ENCODE measurements at regions not wholly inside any gene's neighbourhood (a gene's known extent, or its start where the extent isn't known, plus 50 kb on each side); places are given as distances from the start of the nearest gene placed in this dataset.

GRCh38 chr5:86861512-86861911 lies 243.8 kb downstream of the COX7C start:
- in situ Hi-C loops (cut with MboI; ENCODE audit: low sequenced_read_pairs) = no loop called here
- Histone ChIP-seq H2AK5ac (ENCODE audit: low read depth, low read length) (no peak overlapping the region), H4K5ac (ENCODE audit: low read depth, low read length) (no peak overlapping the region), H3K9me3 (ENCODE audit: control insufficient read depth, insufficient read depth, low read length) (no peaks in the 10 kb centered on the region), H3K14ac (replicated peaks; ENCODE audit: low read depth, low read length) (no peak overlapping the region), H3K27ac (ENCODE audit: insufficient read depth, low read length) (no peak overlapping the region), H2AK9ac (replicated peaks; ENCODE audit: low read depth, low read length, poor library complexity) (no peak overlapping the region), H3K18ac (ENCODE audit: low read depth, low read length) (no peak overlapping the region), H3K27me3 (ENCODE audit: control insufficient read depth, insufficient read depth, low read length) (no peaks in the 10 kb centered on the region), H3K9ac (ENCODE audit: low read depth, low read length) (no peak overlapping the region), H3K4me3 (ENCODE audit: insufficient read depth, low read depth, low read length) (no peak overlapping the region), H3K79me1 (ENCODE audit: low read depth in 1 of 2, low read length in 2 of 2) (no peaks in the 10 kb centered on the region), H3K4me2 (ENCODE audit: low read depth, low read length) (no peak overlapping the region), H3K23ac (ENCODE audit: low read depth, low read length) (no peak overlapping the region), H3K56ac (ENCODE audit: extremely low read depth, insufficient read depth, low read length) (no peak overlapping the region), H3K9me1 (ENCODE audit: insufficient read depth, low read length) (no peaks in the 10 kb centered on the region), H4K8ac (ENCODE audit: low read depth in 2 of 2, low read length in 2 of 2) (no peak overlapping the region), H4K20me1 (ENCODE audit: insufficient read depth, low read length) (no peaks in the 10 kb centered on the region), H2BK120ac (ENCODE audit: low read depth, low read length) (no peak overlapping the region), H2BK15ac (ENCODE audit: low read depth, low read length) (no peak overlapping the region), H2BK20ac (ENCODE audit: low read depth, low read length) (no peak overlapping the region), H3K36me3 (ENCODE audit: control insufficient read depth, insufficient read depth, low read length) (no peaks in the 10 kb centered on the region), H2BK5ac (ENCODE audit: low read depth, low read length, poor library complexity, severe bottlenecking) (no peak overlapping the region), H2AFZ (replicated peaks; ENCODE audit: low read length, poor library complexity) (no peak overlapping the region), H3K4ac (ENCODE audit: low read depth, low read length) (no peak overlapping the region), H3K4me1 (ENCODE audit: control insufficient read depth, insufficient read depth, low read length) (no peaks in the 10 kb centered on the region), H4K91ac (ENCODE audit: insufficient read depth, low read depth, low read length) (no peak overlapping the region)
- DNase-seq (no peak), ATAC-seq (ENCODE audit: low read depth) (no peak)
- CTCF ChIA-PET = no interaction called here
- no CpG with 5 or more reads among the region's 2 CpGs for WGBS, 2 experiments (ENCODE audit: extremely low coverage in 2 of 2, insufficient read length in 1 of 2)
- POLR2A ChIA-PET (ENCODE audit: unreplicated experiment) = no interaction called here
- dilution Hi-C loops (cut with HindIII; ENCODE audit: low sequenced_read_pairs, unreplicated experiment) = no loop called here
- no TSS peak for BruUV-seq (replicated peaks)
- TF ChIP-seq CTCF (conservative IDR thresholded peaks at IDR 0.05; ENCODE audit: low read depth, low read length) (no peak), BHLHE40 (IDR thresholded peaks at IDR 0.05; ENCODE audit: low read depth, low read length) (no peak), NFE2L2 (IDR thresholded peaks at IDR 0.05; ENCODE audit: low read depth, low read length) (no peak), FOS (IDR thresholded peaks at IDR 0.05; ENCODE audit: low read depth, low read length) (no peak)
- intact Hi-C loops (cut with micrococcal nuclease) = no loop called here
